Nephron progenitor cell (in vitro differentiated cells): ENCODE measurements at regions not wholly inside any gene's neighbourhood (a gene's known extent, or its start where the extent isn't known, plus 50 kb on each side); places are given as distances from the start of the nearest gene placed in this dataset.

ENCODE experiments used
- DNase-seq: peaks from one replicate; pipeline ENCODE4 v3.0.0; 2021
- H3K27ac Mint-ChIP-seq: 2 replicates; pipeline ENCODE4 v1.8.0; 2021; ENCODE audit warnings: mild to moderate bottlenecking, moderate library complexity, mixed read lengths
- H3K27me3 Mint-ChIP-seq: 2 replicates; pipeline ENCODE4 v1.8.0; 2021; ENCODE audit warnings: mild to moderate bottlenecking, low read depth, mixed read lengths; ENCODE audit not compliant: poor library complexity
- H3K36me3 Mint-ChIP-seq: 2 replicates; pipeline ENCODE4 v1.8.0; 2021; ENCODE audit warnings: low read depth, mixed read lengths
- H3K4me1 Mint-ChIP-seq: 2 replicates; pipeline ENCODE4 v1.8.0; 2021; ENCODE audit warnings: mixed read lengths
- H3K4me3 Mint-ChIP-seq: 2 replicates; pipeline ENCODE4 v1.8.0; 2021; ENCODE audit warnings: mild to moderate bottlenecking, moderate library complexity, mixed read lengths
- H3K9me3 Mint-ChIP-seq: 2 replicates; pipeline ENCODE4 v1.8.0; 2021; ENCODE audit warnings: mild to moderate bottlenecking, moderate library complexity, mixed read lengths
- TF ChIP-seq, protein P1 (sequence below): fragments of 200-600 bp; sonication (generic); IDR thresholded peaks from 2 replicates; pipeline ENCODE4 v1.5.0; 2021; ENCODE audit warnings: antibody characterized with exemption

DNA sequence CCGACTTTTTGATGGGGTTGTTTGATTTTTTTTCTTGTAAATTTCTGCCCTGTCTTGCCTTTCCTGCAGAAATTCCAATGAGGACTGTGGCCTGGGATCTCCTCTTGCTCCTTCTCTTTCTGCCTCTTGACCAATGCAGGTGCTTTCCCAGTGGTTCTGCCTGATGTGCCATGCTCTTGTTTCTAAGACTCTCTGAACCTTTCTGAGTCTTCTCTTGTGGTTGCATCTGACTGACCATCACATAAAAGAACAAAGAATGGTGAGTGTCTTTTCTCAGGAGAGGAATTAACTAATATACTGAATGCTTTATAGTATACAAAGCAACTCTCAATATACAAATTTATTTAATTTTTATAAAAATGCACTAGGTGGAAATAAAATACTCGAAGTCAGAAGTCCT lies 424.6 kb downstream of the TRIB2 start:
- peaks cover 4% of the 10 kb centered on the region for H3K9me3 Mint-ChIP-seq
- H3K27me3 Mint-ChIP-seq: peaks cover 3% of the 10 kb centered on the region
- H3K4me1 Mint-ChIP-seq: no peaks in the 10 kb centered on the region
- TF ChIP-seq, protein P1, sequence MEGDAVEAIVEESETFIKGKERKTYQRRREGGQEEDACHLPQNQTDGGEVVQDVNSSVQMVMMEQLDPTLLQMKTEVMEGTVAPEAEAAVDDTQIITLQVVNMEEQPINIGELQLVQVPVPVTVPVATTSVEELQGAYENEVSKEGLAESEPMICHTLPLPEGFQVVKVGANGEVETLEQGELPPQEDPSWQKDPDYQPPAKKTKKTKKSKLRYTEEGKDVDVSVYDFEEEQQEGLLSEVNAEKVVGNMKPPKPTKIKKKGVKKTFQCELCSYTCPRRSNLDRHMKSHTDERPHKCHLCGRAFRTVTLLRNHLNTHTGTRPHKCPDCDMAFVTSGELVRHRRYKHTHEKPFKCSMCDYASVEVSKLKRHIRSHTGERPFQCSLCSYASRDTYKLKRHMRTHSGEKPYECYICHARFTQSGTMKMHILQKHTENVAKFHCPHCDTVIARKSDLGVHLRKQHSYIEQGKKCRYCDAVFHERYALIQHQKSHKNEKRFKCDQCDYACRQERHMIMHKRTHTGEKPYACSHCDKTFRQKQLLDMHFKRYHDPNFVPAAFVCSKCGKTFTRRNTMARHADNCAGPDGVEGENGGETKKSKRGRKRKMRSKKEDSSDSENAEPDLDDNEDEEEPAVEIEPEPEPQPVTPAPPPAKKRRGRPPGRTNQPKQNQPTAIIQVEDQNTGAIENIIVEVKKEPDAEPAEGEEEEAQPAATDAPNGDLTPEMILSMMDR: no peak
- H3K4me3 Mint-ChIP-seq: no peak overlapping the region
- H3K27ac Mint-ChIP-seq: no peak overlapping the region
- DNase-seq: no peak
- H3K36me3 Mint-ChIP-seq: no peaks in the 10 kb centered on the region

DNA sequence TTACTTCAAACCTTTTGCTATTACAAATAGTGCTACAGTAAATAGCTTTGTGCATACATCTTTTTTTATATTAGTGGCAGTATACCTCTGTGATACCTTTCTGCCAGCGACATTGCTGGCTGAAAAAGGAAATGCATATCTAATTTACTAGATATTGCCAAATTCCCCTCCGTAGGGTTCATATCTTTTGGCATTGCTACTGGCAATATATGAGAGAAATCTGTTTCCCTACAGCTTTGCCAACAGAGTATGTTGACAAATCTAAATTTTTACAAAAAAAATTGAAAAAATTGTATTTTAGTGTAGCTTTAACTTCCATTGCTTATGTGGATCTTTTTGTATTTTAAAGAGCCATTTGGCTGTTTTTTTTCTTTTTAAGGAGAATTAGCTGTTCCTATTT lies 426.7 kb downstream of the TRIB2 start:
- Mint-ChIP-seq H3K36me3 (no peaks in the 10 kb centered on the region), H3K27ac (no peak overlapping the region), H3K4me3 (no peak overlapping the region)

DNA sequence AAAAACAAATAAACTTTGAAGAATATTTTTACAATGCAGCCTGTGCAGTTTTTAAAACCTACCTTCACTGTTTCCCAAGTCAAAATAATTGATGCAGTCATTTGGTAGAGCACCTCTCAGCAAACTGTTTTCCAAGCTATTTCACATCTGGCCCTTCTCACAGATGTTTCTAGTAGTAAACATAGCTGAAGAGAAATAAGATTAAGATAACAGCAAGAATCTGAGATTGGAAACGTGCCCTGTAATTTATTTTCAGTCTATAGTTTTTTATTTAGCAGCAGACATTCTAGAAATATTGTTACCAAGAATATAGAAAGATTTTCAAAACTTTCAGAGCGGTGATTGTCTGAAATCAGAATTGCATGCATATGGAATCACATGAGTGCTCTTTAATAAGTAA lies 440.2 kb downstream of the TRIB2 start:
- H3K27ac Mint-ChIP-seq: no peak overlapping the region
- H3K27me3 Mint-ChIP-seq: peaks cover 8% of the 10 kb centered on the region
- H3K4me3 Mint-ChIP-seq: no peak overlapping the region
- no peaks in the 10 kb centered on the region for H3K36me3 Mint-ChIP-seq
- no peaks in the 10 kb centered on the region for H3K9me3 Mint-ChIP-seq
- no peaks in the 10 kb centered on the region for H3K4me1 Mint-ChIP-seq
- TF ChIP-seq, protein P1: no peak
- DNase-seq: no peak

More for the DNA sequence above, 426.7 kb downstream of the TRIB2 start:
- no peak for DNase-seq
- Mint-ChIP-seq H3K4me1 (no peaks in the 10 kb centered on the region), H3K9me3 (peaks cover 4% of the 10 kb centered on the region), H3K27me3 (peaks cover 3% of the 10 kb centered on the region)
- TF ChIP-seq, protein P1: no peak

DNA sequence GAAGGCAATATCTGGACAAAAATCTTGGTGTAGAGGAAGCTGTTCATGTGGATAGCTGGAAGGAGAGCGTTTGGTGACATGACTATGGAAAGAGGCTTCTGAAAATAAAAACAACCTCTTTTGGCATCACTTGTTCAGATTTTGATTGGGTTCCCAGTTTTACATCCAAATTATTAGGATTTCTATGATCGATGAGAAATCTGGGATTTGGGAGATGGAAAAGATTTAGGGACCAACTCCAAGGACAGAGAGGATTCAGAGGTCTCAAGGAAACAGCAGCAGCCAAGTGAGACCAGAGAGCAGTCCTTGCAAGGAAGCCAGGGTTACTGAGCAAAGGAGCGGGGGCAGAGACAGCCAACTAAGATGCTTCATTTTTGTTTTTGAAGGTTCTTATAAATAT lies 441.7 kb downstream of the TRIB2 start:
- Mint-ChIP-seq H3K27ac (no peak overlapping the region), H3K27me3 (peaks cover 17% of the 10 kb centered on the region), H3K36me3 (no peaks in the 10 kb centered on the region), H3K4me3 (no peak overlapping the region), H3K4me1 (no peaks in the 10 kb centered on the region), H3K9me3 (no peaks in the 10 kb centered on the region)
- no peak for DNase-seq
- TF ChIP-seq, protein P1: no peak

DNA sequence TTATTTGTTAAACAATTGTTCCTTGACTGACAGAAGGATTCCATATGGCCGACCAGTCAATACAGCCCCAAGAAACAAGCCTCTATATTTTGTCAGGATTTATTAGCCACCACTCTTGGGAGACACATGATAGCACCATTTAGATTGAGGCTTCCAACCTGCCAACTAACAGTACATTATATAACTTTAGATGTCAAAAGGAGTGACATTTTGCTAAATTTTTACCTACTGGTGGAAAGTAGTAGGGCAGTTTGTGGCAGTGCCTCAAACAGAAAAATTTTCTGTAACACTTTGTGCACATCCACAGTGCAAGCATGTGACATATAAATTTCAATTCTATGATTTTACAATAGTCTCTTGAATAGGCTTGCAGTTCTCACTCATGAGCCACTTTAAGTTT lies 464.0 kb downstream of the TRIB2 start:
- no peak overlapping the region for H3K27ac Mint-ChIP-seq
- TF ChIP-seq, protein P1: no peak
- H3K36me3 Mint-ChIP-seq: no peaks in the 10 kb centered on the region
- no peak overlapping the region for H3K4me3 Mint-ChIP-seq
- H3K4me1 Mint-ChIP-seq: no peaks in the 10 kb centered on the region
- H3K9me3 Mint-ChIP-seq: peaks cover 22% of the 10 kb centered on the region
- no peak for DNase-seq
- peaks cover 5% of the 10 kb centered on the region for H3K27me3 Mint-ChIP-seq

DNA sequence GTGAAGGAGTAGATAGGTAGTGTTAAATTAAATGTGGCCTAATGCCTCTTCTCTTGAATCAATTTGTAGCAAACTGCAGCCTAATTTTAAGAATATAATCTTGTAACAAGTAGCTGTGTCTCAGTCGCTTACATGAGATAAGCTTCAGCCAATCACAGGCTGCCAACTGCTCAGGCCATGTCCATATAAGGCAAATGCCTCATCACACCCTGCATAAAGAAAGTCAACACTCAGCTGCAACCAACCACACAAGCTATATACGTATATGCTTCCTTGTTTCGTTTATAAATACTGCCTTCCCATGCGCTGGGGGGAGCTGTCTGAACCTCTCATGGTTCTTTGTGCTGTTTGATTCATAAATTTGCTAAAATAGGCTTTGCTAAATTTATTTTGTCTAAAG lies 476.3 kb downstream of the TRIB2 start:
- Mint-ChIP-seq H3K27me3 (peaks cover 4% of the 10 kb centered on the region), H3K4me3 (no peak overlapping the region), H3K36me3 (no peaks in the 10 kb centered on the region), H3K9me3 (no peaks in the 10 kb centered on the region), H3K4me1 (no peaks in the 10 kb centered on the region), H3K27ac (no peak overlapping the region)
- no peak for DNase-seq
- TF ChIP-seq, protein P1: no peak
